ENCODE measurements at regions not wholly inside any gene's neighbourhood (a gene's known extent, or its start where the extent isn't known, plus 50 kb on each side); places are given as distances from the start of the nearest gene placed in this dataset.
"Not testable (repeated sequence)": the region's sequence is repeated elsewhere in the genome, so short reads cannot be mapped to it uniquely, and the experiment has no call there.

DNA sequence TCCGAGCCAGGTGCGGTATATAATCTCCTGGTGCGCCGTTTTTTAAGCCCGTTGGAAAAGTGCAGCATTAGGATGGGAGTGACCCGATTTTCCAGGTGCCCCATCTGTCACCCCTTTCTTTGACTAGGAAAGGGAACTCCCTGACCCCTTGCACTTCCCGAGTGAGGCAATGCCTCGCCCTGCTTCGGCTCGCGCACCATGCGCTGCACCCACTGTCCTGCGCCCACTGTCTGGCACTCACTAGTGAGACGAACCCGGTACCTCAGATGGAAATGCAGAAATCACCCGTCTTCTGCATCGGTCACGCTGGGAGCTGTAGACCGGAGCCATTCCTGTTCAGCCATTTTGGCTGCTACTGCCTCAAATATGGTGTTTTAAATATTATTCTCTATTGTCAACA, 198.0 kb downstream of the MEIS1 start:
- not testable (repeated sequence) for DNase-seq (ENCODE audit: extremely low read depth, low read depth)

DNA sequence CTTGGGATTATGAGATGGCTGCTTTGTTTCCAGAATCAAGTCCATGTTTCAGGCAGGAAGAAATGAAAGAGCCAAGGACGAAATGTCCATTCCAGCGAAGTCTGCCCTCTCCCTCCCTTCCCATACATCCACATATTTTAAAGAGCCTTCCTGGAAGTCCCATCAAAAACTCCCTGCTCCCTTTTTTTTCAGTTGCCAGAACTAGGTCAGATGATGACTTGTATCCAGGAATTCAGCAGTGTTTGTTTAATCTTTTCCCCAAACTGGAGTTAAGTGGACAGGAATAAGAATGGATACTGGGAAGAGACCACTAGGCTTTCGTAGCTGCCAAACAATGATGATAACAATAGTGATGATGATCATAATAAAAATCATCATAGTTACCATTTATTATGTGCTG, 198.7 kb downstream of the MEIS1 start:
- TF ChIP-seq, protein P1, sequence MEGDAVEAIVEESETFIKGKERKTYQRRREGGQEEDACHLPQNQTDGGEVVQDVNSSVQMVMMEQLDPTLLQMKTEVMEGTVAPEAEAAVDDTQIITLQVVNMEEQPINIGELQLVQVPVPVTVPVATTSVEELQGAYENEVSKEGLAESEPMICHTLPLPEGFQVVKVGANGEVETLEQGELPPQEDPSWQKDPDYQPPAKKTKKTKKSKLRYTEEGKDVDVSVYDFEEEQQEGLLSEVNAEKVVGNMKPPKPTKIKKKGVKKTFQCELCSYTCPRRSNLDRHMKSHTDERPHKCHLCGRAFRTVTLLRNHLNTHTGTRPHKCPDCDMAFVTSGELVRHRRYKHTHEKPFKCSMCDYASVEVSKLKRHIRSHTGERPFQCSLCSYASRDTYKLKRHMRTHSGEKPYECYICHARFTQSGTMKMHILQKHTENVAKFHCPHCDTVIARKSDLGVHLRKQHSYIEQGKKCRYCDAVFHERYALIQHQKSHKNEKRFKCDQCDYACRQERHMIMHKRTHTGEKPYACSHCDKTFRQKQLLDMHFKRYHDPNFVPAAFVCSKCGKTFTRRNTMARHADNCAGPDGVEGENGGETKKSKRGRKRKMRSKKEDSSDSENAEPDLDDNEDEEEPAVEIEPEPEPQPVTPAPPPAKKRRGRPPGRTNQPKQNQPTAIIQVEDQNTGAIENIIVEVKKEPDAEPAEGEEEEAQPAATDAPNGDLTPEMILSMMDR (IDR thresholded peaks at IDR 0.05; ENCODE audit: low read depth, low read length): no peak

DNA sequence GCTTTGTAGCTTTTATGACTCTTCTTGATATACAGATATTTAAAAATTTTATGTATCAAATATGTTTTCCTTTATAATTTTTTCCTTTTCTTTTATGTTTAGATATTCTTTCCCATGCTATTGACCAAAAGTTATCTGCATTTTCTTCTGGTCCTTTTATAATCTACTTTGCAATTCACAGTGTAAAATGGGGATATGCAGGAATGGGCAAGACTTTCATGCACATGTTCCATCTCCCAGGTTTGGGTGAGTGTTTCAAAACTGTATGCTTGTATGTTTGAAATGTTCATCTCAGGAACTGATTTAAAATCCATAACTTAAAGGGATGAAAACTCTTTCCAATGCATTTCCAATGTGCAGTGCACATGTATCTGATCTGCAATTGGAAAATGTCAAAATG, 199.9 kb downstream of the MEIS1 start:
- no peak for DNase-seq (ENCODE audit: extremely low read depth, low read depth)
- TF ChIP-seq, protein P1 (IDR thresholded peaks at IDR 0.05; ENCODE audit: low read depth, low read length): no peak

More for the DNA sequence above, 198.7 kb downstream of the MEIS1 start:
- DNase-seq (ENCODE audit: extremely low read depth, low read depth): no peak

DNA sequence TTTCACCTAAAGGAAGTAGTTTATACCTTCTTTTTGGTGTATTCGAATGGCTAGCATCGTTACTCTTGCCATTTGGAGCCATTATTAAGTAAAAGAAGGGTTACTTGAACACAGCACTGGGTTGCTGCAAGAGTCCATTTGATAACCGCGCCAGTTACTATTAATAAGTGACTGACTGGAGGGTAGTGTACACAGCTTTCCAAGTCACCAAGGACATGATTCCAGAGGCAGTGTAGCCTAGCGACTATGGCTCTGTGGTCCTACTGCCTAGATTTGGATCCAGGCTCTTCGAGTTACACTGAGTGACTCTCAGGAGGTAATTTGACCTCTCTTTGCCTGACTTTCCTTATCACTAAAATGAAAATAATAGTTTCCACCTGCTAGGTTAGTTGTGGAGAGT, 206.8 kb downstream of the MEIS1 start:
- DNase-seq (ENCODE audit: extremely low read depth, low read depth): no peak
- TF ChIP-seq, protein P1 (IDR thresholded peaks at IDR 0.05; ENCODE audit: low read depth, low read length): no peak

DNA sequence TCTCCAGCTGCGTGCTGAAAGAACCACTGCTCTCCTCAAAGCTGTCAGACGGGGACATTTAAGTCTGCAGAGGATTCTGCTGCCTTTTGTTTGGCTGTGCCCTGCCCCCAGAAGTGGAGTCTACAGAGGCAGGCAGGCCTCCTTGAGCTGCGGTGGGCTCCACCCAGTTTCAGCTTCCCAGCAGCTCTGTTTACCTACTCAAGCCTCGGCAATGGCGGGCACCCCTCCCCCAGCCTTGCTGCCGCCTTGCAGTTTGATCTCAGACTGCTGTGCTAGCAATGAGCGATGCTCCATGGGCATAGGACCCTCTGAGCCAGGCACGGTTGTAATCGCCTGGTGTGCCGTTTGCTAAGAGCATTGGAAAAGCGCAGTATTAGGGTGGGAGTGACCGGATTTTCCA, 213.2 kb downstream of the MEIS1 start:
- DNase-seq (ENCODE audit: extremely low read depth, low read depth): not testable (repeated sequence)

DNA sequence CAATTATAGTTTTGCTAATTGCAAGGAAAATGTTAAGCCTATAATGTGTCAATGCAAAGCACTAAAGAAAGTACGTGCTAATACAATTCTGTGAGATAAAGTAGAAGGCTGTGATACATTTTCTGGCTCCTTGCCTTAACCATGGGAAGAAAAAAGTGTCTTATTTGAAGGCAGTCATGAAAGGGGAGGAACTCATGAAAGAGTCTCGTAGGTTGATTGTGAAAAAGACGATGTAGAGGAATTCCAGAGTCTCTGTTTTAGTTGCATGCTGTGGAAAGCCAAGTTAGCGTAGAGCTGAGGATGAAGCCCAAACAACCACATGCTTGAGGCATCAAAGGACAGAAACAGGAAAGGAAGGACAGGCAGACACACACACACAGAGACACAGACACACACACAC, 214.1 kb downstream of the MEIS1 start:
- TF ChIP-seq, protein P1 (IDR thresholded peaks at IDR 0.05; ENCODE audit: low read depth, low read length): no peak
- no peak for DNase-seq (ENCODE audit: extremely low read depth, low read depth)

DNA sequence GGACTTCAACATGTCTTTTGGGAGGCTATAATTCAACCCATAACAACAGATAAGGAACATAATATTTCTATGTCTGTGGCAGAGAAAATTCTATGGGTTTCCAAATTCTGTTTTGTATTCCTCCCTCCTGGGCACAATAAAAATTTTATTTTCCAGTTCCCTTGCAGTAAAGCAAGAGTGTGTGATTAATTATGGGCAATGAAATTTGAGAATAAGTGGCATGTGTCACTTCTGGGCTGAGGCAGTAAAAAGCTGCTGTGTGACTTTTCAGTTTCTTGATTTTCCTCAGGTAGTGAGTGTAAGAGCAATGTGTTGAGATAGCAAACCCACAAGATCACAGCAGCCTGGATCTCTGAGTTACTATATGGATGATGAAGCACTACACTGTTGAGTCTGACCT, 216.4 kb downstream of the MEIS1 start:
- TF ChIP-seq, protein P1 (IDR thresholded peaks at IDR 0.05; ENCODE audit: low read depth, low read length): no peak
- no peak for DNase-seq (ENCODE audit: extremely low read depth, low read depth)

DNA sequence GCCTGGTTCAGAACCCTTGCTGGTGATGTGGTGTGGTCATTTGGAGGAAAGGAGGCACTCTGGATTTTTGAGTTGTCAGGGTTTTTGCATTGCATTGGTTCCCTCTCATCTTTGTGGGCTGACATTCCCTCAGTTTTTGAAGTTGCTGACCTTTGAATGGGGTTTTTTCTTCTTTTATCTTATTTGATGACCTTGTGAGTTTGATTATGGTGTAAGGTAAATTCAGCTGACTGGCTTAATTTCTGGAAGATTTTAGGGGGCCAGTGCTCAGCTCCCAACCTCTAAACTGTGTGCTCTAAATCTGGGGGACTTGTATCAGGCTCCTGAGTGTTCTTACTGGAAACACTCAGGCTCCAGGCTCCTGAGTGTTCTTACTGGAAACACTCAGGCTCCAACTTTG, 225.9 kb downstream of the MEIS1 start:
- DNase-seq (ENCODE audit: extremely low read depth, low read depth): no peak

More for the DNA sequence above, 225.9 kb downstream of the MEIS1 start:
- TF ChIP-seq, protein P1 (IDR thresholded peaks at IDR 0.05; ENCODE audit: low read depth, low read length): no peak
